Tibial nerve (tissue), 4 donors: ENCODE measurements at regions not wholly inside any gene's neighbourhood (a gene's known extent, or its start where the extent isn't known, plus 50 kb on each side); places are given as distances from the start of the nearest gene placed in this dataset.
A peak's percentile ranks its signal among the peaks of the same experiment; 100 is the strongest.

Experiments
- CTCF ChIP-seq, 5 experiments: fragments of 200-600 bp in 3 of 5; fragments of 450-650 bp in 2 of 5; sonication (generic) in 3 of 5; IDR thresholded peaks; one replicate each; pipeline ENCODE4 v1.5.1; 2016 to 2019; ENCODE audit warnings: antibody characterized with exemption in 5 of 5, mild to moderate bottlenecking in 3 of 5, moderate library complexity in 2 of 5
- EP300 ChIP-seq, 2 donors: sonication (generic); formaldehyde crosslinking; IDR thresholded peaks; one replicate each; pipeline ENCODE4 v1.6.1; 2017; ENCODE audit warnings: antibody characterized with exemption in 2 of 2, mild to moderate bottlenecking in 1 of 2

DNA sequence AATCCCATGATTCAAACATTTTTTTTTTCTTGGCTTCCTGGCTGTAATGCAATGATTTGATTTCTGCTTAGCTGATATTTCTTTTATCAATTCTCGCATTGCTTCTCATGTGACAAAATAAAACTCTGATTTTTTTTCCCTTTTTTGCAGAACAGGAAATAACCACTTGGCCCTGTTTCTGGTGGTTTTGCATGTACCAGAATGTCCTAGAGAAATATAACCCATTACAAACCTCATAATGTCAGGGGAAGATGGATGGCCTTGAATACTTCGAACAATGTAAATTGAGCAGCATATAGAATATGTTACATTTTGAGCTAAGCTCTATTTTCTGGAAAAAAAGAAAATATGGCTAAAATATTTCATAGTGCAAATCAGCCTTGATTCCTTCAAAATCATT, 275.6 kb downstream of the RAP2B start:
- TF ChIP-seq CTCF (IDR thresholded peaks at IDR 0.05) (no peak), EP300 (IDR thresholded peaks at IDR 0.05) (peak in 1 of 2 donors; percentile 16)
